T-cell (primary cell): ENCODE measurements at regions not wholly inside any gene's neighbourhood (a gene's known extent, or its start where the extent isn't known, plus 50 kb on each side); places are given as distances from the start of the nearest gene placed in this dataset.

Source experiments
- ATAC-seq, 4 experiments: fragments of 200-7000 bp in 3 of 4; fragments of 150-1000 bp in 1 of 4; cut with Tn5 transposase; replicated peaks in 1 of 4; 1 replicate in 3 of 4; 2 replicates in 1 of 4; pipeline ENCODE4 v1.10.0; 2021; ENCODE audit warnings: moderate library complexity in 3 of 4, mild to moderate bottlenecking in 2 of 4, moderate number of reproducible peaks in 1 of 4
- CTCF ChIA-PET, 2 donors: fragments of 300-600 bp; sonication (Branson Sonifier 250); formaldehyde crosslinking; loops; one replicate each; lab custom pipeline; 2022; ENCODE audit warnings: antibody characterized with exemption in 2 of 2; lab: Charles Lee
- POLR2A ChIA-PET, 2 donors: fragments of 300-600 bp; sonication (Branson Sonifier 250); formaldehyde crosslinking; loops; one replicate each; lab custom pipeline; 2022; ENCODE audit warnings: antibody characterized with exemption in 2 of 2; lab: Charles Lee
- DNase-seq, 35 experiments: peaks; one replicate each; pipeline versions ENCODE4 v3.0.0 to v3.0.0-alpha.2; 2013 to 2023
- H3K27ac ChIP-seq: one replicate; pipeline ENCODE4 v1.5.1; 2013; ENCODE audit warnings: low read length
- H3K27me3 ChIP-seq, 2 experiments: replicated peaks in 1 of 2; 1 replicate in 1 of 2; 2 replicates in 1 of 2; pipeline versions ENCODE4 v1.6.1 to v1.7.0; 2013; ENCODE audit warnings: low read length in 1 of 2, mixed read lengths in 1 of 2; ENCODE audit not compliant: control insufficient read depth in 2 of 2, insufficient read depth in 2 of 2; ENCODE audit errors: extremely low read depth in 1 of 2
- H3K36me3 ChIP-seq, 2 donors: 1 replicate in 1 of 2; 2 replicates in 1 of 2; pipeline versions ENCODE4 v1.6.1 to v1.7.0; 2013; ENCODE audit warnings: low read length in 1 of 2; ENCODE audit not compliant: control insufficient read depth in 2 of 2, insufficient read depth in 1 of 2; ENCODE audit errors: extremely low read depth in 1 of 2
- H3K4me1 ChIP-seq, 2 experiments: 1 replicate in 1 of 2; 2 replicates in 1 of 2; pipeline versions ENCODE4 v1.6.1 to v1.7.0; 2013; ENCODE audit warnings: low read length in 2 of 2, mixed read lengths in 1 of 2; ENCODE audit not compliant: insufficient read depth in 2 of 2, control insufficient read depth in 1 of 2; ENCODE audit errors: extremely low read depth in 1 of 2
- H3K4me3 ChIP-seq, 2 donors: 1 replicate in 1 of 2; 2 replicates in 1 of 2; pipeline versions ENCODE4 v1.5.1 to v1.7.0; 2013; ENCODE audit warnings: mild to moderate bottlenecking in 2 of 2, low read length in 1 of 2, moderate library complexity in 1 of 2; ENCODE audit not compliant: control insufficient read depth in 1 of 2; ENCODE audit errors: extremely low read depth in 1 of 2
- H3K9me3 ChIP-seq: 2 replicates; pipeline ENCODE4 v1.7.0; 2013
- H3K27ac Mint-ChIP-seq, 2 donors: one replicate each; pipeline ENCODE4 v1.8.0; 2020 to 2021; ENCODE audit warnings: mild to moderate bottlenecking in 2 of 2, mixed read lengths in 2 of 2
- H3K27me3 Mint-ChIP-seq, 2 donors: one replicate each; pipeline ENCODE4 v1.8.0; 2021 to 2022; ENCODE audit warnings: mixed read lengths in 2 of 2
- H3K36me3 Mint-ChIP-seq: one replicate; pipeline ENCODE4 v1.8.0; 2021; ENCODE audit warnings: mixed read lengths
- H3K4me1 Mint-ChIP-seq, 3 donors: one replicate each; pipeline ENCODE4 v1.8.0; 2020 to 2022; ENCODE audit warnings: mixed read lengths in 3 of 3, mild to moderate bottlenecking in 1 of 3
- H3K4me3 Mint-ChIP-seq, 3 donors: one replicate each; pipeline ENCODE4 v1.8.0; 2020 to 2022; ENCODE audit warnings: mild to moderate bottlenecking in 3 of 3, mixed read lengths in 3 of 3, moderate library complexity in 3 of 3
- H3K9me3 Mint-ChIP-seq, 3 donors: one replicate each; pipeline ENCODE4 v1.8.0; 2020 to 2022; ENCODE audit warnings: mixed read lengths in 3 of 3
- WGBS: methylation state at CpG from one replicate; pipeline ENCODE4 v1.1.5; 2013; ENCODE audit warnings: missing lambda C conversion rate; ENCODE audit not compliant: insufficient coverage; 5-methylcytosine and 5-hydroxymethylcytosine counted together

- H3K27ac ChIP-seq: no peak overlapping the region
- no peaks in the 10 kb centered on the region for H3K36me3 Mint-ChIP-seq
- ChIA-PET CTCF (no interaction called here), POLR2A (no interaction called here)
- H3K4me1 ChIP-seq: no peaks in the 10 kb centered on the region
- no peaks in the 10 kb centered on the region for H3K27me3 Mint-ChIP-seq
- no peak overlapping the region for H3K4me3 Mint-ChIP-seq
- ATAC-seq (no peak), DNase-seq (no peak)
- H3K27ac Mint-ChIP-seq: no peak overlapping the region
- H3K4me3 ChIP-seq: no peak overlapping the region
- peaks cover 4 to 7% (median 6%) of the 10 kb centered on the region in 3 donors for H3K9me3 Mint-ChIP-seq
- no CpG with 5 or more reads among the region's 1 CpG for WGBS
- H3K27me3 ChIP-seq: no peaks in the 10 kb centered on the region
- H3K9me3 ChIP-seq: no peaks in the 10 kb centered on the region
- no peaks in the 10 kb centered on the region for H3K36me3 ChIP-seq
- no peaks in the 10 kb centered on the region for H3K4me1 Mint-ChIP-seq
These were observed 209.5 kb upstream of the MMADHC start for GRCh38 chr2:149797030-149797429.

GRCh38 chr2:149789549-149789948 is 202.0 kb upstream of the MMADHC start:
- ChIA-PET POLR2A (no interaction called here), CTCF (no interaction called here)
- H3K4me3 Mint-ChIP-seq: no peak overlapping the region
- WGBS: no CpG with 5 or more reads among the region's 3 CpGs
- Histone ChIP-seq H3K4me1 (no peaks in the 10 kb centered on the region), H3K27ac (no peak overlapping the region), H3K9me3 (no peaks in the 10 kb centered on the region), H3K27me3 (no peaks in the 10 kb centered on the region), H3K4me3 (no peak overlapping the region), H3K36me3 (no peaks in the 10 kb centered on the region)
- H3K27me3 Mint-ChIP-seq: no peaks in the 10 kb centered on the region
- H3K36me3 Mint-ChIP-seq: no peaks in the 10 kb centered on the region
- no peak overlapping the region for H3K27ac Mint-ChIP-seq
- DNase-seq (no peak), ATAC-seq (no peak)
- no peaks in the 10 kb centered on the region for H3K4me1 Mint-ChIP-seq
- H3K9me3 Mint-ChIP-seq: peaks cover 0 to 15% (median 7%) of the 10 kb centered on the region in 3 donors

GRCh38 chr2:149787206-149787605 is 199.6 kb upstream of the MMADHC start:
- H3K9me3 ChIP-seq: no peaks in the 10 kb centered on the region
- H3K27ac ChIP-seq: no peak overlapping the region
- ChIA-PET CTCF (no interaction called here), POLR2A (no interaction called here)
- peaks cover 0 to 13% (median 0%) of the 10 kb centered on the region in 3 donors for H3K9me3 Mint-ChIP-seq
- no peaks in the 10 kb centered on the region for H3K36me3 ChIP-seq
- no CpG with 5 or more reads among the region's 1 CpG for WGBS
- no peak for DNase-seq
- H3K27me3 ChIP-seq: no peaks in the 10 kb centered on the region
- H3K27me3 Mint-ChIP-seq: no peaks in the 10 kb centered on the region
- no peak overlapping the region for H3K27ac Mint-ChIP-seq
- no peak overlapping the region for H3K4me3 ChIP-seq
- no peaks in the 10 kb centered on the region for H3K36me3 Mint-ChIP-seq
- ATAC-seq: no peak
- H3K4me3 Mint-ChIP-seq: no peak overlapping the region
- H3K4me1 ChIP-seq: no peaks in the 10 kb centered on the region
- no peaks in the 10 kb centered on the region for H3K4me1 Mint-ChIP-seq

- WGBS: 78% methylated on average over 1 of the region's 1 CpG
- Histone ChIP-seq H3K27ac (no peak overlapping the region), H3K27me3 (no peaks in the 10 kb centered on the region), H3K4me1 (no peaks in the 10 kb centered on the region), H3K4me3 (no peak overlapping the region), H3K36me3 (no peaks in the 10 kb centered on the region), H3K9me3 (no peaks in the 10 kb centered on the region)
- POLR2A ChIA-PET: no interaction called here
- CTCF ChIA-PET: no interaction called here
- Mint-ChIP-seq H3K4me1 (no peaks in the 10 kb centered on the region), H3K27ac (no peak overlapping the region), H3K4me3 (no peak overlapping the region), H3K9me3 (peaks cover 0 to 17% (median 6%) of the 10 kb centered on the region in 3 donors), H3K36me3 (no peaks in the 10 kb centered on the region), H3K27me3 (no peaks in the 10 kb centered on the region)
- no peak for ATAC-seq
- no peak for DNase-seq
These were observed 195.7 kb upstream of the MMADHC start for GRCh38 chr2:149783284-149783683.

- ChIA-PET CTCF (no interaction called here), POLR2A (no interaction called here)
- no peaks in the 10 kb centered on the region for H3K9me3 ChIP-seq
- Mint-ChIP-seq H3K27me3 (no peaks in the 10 kb centered on the region), H3K4me1 (no peaks in the 10 kb centered on the region), H3K9me3 (peaks cover 0 to 17% (median 6%) of the 10 kb centered on the region in 3 donors), H3K27ac (no peak overlapping the region), H3K36me3 (no peaks in the 10 kb centered on the region), H3K4me3 (no peak overlapping the region)
- H3K4me1 ChIP-seq: no peaks in the 10 kb centered on the region
- no peak overlapping the region for H3K27ac ChIP-seq
- 67% methylated on average over 1 of the region's 1 CpG for WGBS
- H3K36me3 ChIP-seq: no peaks in the 10 kb centered on the region
- no peaks in the 10 kb centered on the region for H3K27me3 ChIP-seq
- ATAC-seq (no peak), DNase-seq (no peak)
- H3K4me3 ChIP-seq: no peak overlapping the region
These were observed 195.0 kb upstream of the MMADHC start for GRCh38 chr2:149782572-149782971.

GRCh38 chr2:149781263-149781808 is 193.8 kb upstream of the MMADHC start:
- Histone ChIP-seq H3K9me3 (no peaks in the 10 kb centered on the region), H3K36me3 (no peaks in the 10 kb centered on the region), H3K4me1 (no peaks in the 10 kb centered on the region), H3K27me3 (no peaks in the 10 kb centered on the region), H3K27ac (no peak overlapping the region), H3K4me3 (no peak overlapping the region)
- peaks cover 0 to 17% (median 6%) of the 10 kb centered on the region in 3 donors for H3K9me3 Mint-ChIP-seq
- H3K4me1 Mint-ChIP-seq: no peaks in the 10 kb centered on the region
- DNase-seq: no peak
- H3K4me3 Mint-ChIP-seq: no peak overlapping the region
- no peak overlapping the region for H3K27ac Mint-ChIP-seq
- CTCF ChIA-PET: no interaction called here
- WGBS: 55% methylated on average over 1 of the region's 1 CpG
- no peaks in the 10 kb centered on the region for H3K36me3 Mint-ChIP-seq
- ATAC-seq: no peak
- POLR2A ChIA-PET: no interaction called here
- no peaks in the 10 kb centered on the region for H3K27me3 Mint-ChIP-seq

- peaks cover 0 to 3% (median 0%) of the 10 kb centered on the region in 3 donors for H3K9me3 Mint-ChIP-seq
- H3K27ac ChIP-seq: no peak overlapping the region
- no peak overlapping the region for H3K4me3 Mint-ChIP-seq
- no peaks in the 10 kb centered on the region for H3K9me3 ChIP-seq
- ChIA-PET POLR2A (no interaction called here), CTCF (no interaction called here)
- DNase-seq (no peak), ATAC-seq (no peak)
- no peak overlapping the region for H3K27ac Mint-ChIP-seq
- H3K27me3 ChIP-seq: no peaks in the 10 kb centered on the region
- no peaks in the 10 kb centered on the region for H3K36me3 ChIP-seq
- H3K36me3 Mint-ChIP-seq: no peaks in the 10 kb centered on the region
- no peak overlapping the region for H3K4me3 ChIP-seq
- no peaks in the 10 kb centered on the region for H3K27me3 Mint-ChIP-seq
- WGBS: no CpG with 5 or more reads among the region's 1 CpG
- H3K4me1 ChIP-seq: no peaks in the 10 kb centered on the region
- H3K4me1 Mint-ChIP-seq: no peaks in the 10 kb centered on the region
These were observed 185.4 kb upstream of the MMADHC start for GRCh38 chr2:149773006-149773405.
